ENCODE measurements at regions not wholly inside any gene's neighbourhood (a gene's known extent, or its start where the extent isn't known, plus 50 kb on each side); places are given as distances from the start of the nearest gene placed in this dataset.

- no peak overlapping the region for H3K4me3 ChIP-seq (replicated peaks in 1 of 2; ENCODE audit: low read depth in 2 of 2, low read length in 2 of 2)
- no peak for TF ChIP-seq CTCF (IDR thresholded peaks at IDR 0.05; ENCODE audit: low read depth, low read length)
- DNase-seq (ENCODE audit: low read depth in 2 of 2), result no peak
Measured at GRCh38 chr1:50262436-50262835, 153.7 kb downstream of the ELAVL4 start.

GRCh38 chr1:50261951-50262350 is 153.2 kb downstream of the ELAVL4 start:
- H3K4me3 ChIP-seq (replicated peaks in 1 of 2; ENCODE audit: low read depth in 2 of 2, low read length in 2 of 2), result no peak overlapping the region
- no peak for TF ChIP-seq CTCF (IDR thresholded peaks at IDR 0.05; ENCODE audit: low read depth, low read length)
- DNase-seq (ENCODE audit: low read depth in 2 of 2), result no peak

DNA sequence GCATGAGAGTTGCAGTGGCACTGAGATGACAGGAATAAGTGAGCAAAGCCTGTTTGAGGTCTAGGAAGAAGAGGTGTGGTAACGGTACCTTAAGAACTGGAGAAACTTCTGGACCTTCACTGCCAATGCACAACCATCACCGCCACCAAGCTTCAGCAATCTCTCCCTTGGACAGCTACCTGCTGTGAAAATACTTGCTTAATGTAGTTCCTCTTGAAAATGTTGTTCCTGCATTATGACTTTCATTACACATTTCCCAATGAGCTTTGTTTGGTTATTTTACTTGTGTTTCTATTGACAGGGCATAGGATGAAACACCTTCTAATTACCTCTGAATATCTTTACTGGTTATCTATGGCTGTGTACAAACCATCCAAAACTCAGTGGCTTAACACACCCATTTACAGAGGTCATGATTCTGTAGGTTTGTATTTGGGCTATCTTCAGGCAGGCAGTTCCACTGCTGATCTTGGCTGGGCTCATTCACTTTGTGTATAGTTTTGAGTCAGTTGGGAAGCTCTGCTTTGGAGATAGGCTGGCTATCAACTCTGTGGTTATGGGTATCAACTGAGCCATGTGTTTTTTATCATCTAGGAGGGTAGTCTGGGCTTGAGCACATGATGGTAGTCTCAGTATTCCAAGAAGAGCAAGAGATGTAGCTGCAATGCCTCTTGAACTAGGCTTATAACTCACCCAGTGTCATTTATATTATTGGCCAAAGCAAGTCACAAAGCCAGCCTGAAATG is 149.4 kb downstream of the ELAVL4 start:
- no peak overlapping the region for H3K4me3 ChIP-seq (replicated peaks in 1 of 2; ENCODE audit: low read depth in 2 of 2, low read length in 2 of 2)
- DNase-seq (ENCODE audit: low read depth in 2 of 2), result no peak
- no peak for TF ChIP-seq CTCF (IDR thresholded peaks at IDR 0.05; ENCODE audit: low read depth, low read length)

- no peak overlapping the region for H3K4me3 ChIP-seq (replicated peaks in 1 of 2; ENCODE audit: low read depth in 2 of 2, low read length in 2 of 2)
- no peak for DNase-seq (ENCODE audit: low read depth in 2 of 2)
- no peak for TF ChIP-seq CTCF (IDR thresholded peaks at IDR 0.05; ENCODE audit: low read depth, low read length)
Measured at GRCh38 chr1:50257029-50257428, 148.3 kb downstream of the ELAVL4 start.
